Upper lobe of left lung (tissue), 4 donors: ENCODE measurements at regions not wholly inside any gene's neighbourhood (a gene's known extent, or its start where the extent isn't known, plus 50 kb on each side); places are given as distances from the start of the nearest gene placed in this dataset.

Experiments
- CTCF ChIP-seq, 6 experiments: fragments of 450-650 bp in 4 of 6; fragments of 200-600 bp in 2 of 6; sonication (generic) in 2 of 6; IDR thresholded peaks; one replicate each; pipeline ENCODE4 v1.5.1; 2016 to 2019; ENCODE audit warnings: antibody characterized with exemption in 6 of 6
- EP300 ChIP-seq, 4 donors: sonication (generic); formaldehyde crosslinking; IDR thresholded peaks; one replicate each; pipeline ENCODE4 v1.5.1; 2017; ENCODE audit warnings: antibody characterized with exemption in 4 of 4, control low read depth in 2 of 4
- POLR2A ChIP-seq, 4 donors: fragments of 450-650 bp; IDR thresholded peaks; one replicate each; pipeline ENCODE4 v1.5.1; 2016 to 2017; ENCODE audit warnings: antibody characterized with exemption in 4 of 4, mild to moderate bottlenecking in 2 of 4
- POLR2AphosphoS5 ChIP-seq, 2 donors: sonication (generic); formaldehyde crosslinking; IDR thresholded peaks; one replicate each; pipeline ENCODE4 v1.5.1; 2017; ENCODE audit warnings: antibody characterized with exemption in 2 of 2

DNA sequence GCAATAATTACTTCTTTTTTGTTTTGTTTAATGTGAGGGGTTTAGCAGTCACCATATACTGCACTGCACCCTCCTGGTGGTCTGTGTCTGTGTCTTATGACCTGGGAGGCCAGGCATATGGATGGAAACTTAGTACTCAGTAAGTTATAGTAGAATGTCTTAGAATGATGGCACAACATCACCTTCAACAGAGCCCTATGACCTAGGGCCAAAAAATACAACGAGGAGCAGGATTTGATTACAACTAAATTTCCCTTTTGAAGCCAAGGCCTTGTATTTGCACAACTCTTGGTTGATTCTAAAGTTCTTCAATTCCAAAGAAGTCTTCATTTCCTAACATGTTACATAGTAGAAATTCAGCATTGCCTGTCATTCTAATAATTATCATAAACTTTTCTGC is 422.1 kb upstream of the PIK3R1 start:
- TF ChIP-seq POLR2AphosphoS5 (IDR thresholded peaks at IDR 0.05) (no peak), POLR2A (IDR thresholded peaks at IDR 0.05) (no peak), EP300 (IDR thresholded peaks at IDR 0.05) (no peak), CTCF (IDR thresholded peaks at IDR 0.05) (no peak)
